Heart left ventricle (tissue), 16 donors: ENCODE measurements at regions not wholly inside any gene's neighbourhood (a gene's known extent, or its start where the extent isn't known, plus 50 kb on each side); places are given as distances from the start of the nearest gene placed in this dataset.

Experiments used
- ATAC-seq, 4 donors: fragments of 200-7000 bp; cut with Tn5 transposase; one replicate each; pipeline ENCODE4 v1.9.1; 2020 to 2022; ENCODE audit warnings: moderate library complexity in 4 of 4, mild to moderate bottlenecking in 3 of 4, moderate number of reproducible peaks in 1 of 4
- DNase-seq, 5 donors: peaks; one replicate each; pipeline ENCODE4 v3.0.0-alpha.2; 2020
- H3K27ac ChIP-seq, 12 donors: fragments of 200-600 bp; sonication (generic) in 4 of 12; one replicate each; pipeline versions ENCODE4 v1.5.0 to v1.8.0; 2016 to 2022; ENCODE audit warnings: mild to moderate bottlenecking in 2 of 12
- H3K27me3 ChIP-seq, 9 donors: fragments of 200-600 bp; sonication (generic) in 2 of 9; one replicate each; pipeline versions ENCODE4 v1.5.1 to v1.8.0; 2016 to 2022; ENCODE audit warnings: mild to moderate bottlenecking in 3 of 9
- H3K36me3 ChIP-seq, 9 donors: fragments of 200-600 bp; sonication (generic) in 2 of 9; one replicate each; pipeline versions ENCODE4 v1.5.0 to v1.8.0; 2018 to 2022; ENCODE audit warnings: mild to moderate bottlenecking in 2 of 9
- H3K4me1 ChIP-seq, 12 donors: fragments of 200-600 bp; sonication (generic) in 4 of 12; one replicate each; pipeline versions ENCODE4 v1.5.0 to v1.8.0; 2016 to 2022; ENCODE audit warnings: mild to moderate bottlenecking in 3 of 12
- H3K4me3 ChIP-seq, 12 donors: fragments of 200-600 bp; sonication (generic) in 4 of 12; one replicate each; pipeline versions ENCODE4 v1.5.0 to v1.8.0; 2017 to 2022; ENCODE audit warnings: mild to moderate bottlenecking in 9 of 12, moderate library complexity in 4 of 12
- H3K9me3 ChIP-seq, 12 donors: fragments of 200-600 bp; sonication (generic) in 4 of 12; one replicate each; pipeline versions ENCODE4 v1.5.0 to v1.8.0; 2016 to 2022; ENCODE audit warnings: mild to moderate bottlenecking in 1 of 12
- POLR2A ChIP-seq, 2 donors: fragments of 450-650 bp; IDR thresholded peaks; one replicate each; pipeline ENCODE4 v1.6.1; 2017; ENCODE audit warnings: antibody characterized with exemption in 2 of 2, mild to moderate bottlenecking in 2 of 2, moderate library complexity in 2 of 2
- WGBS, 4 donors: extraction: QIAGEN DNeasy Blood & Tissue Kit in 2 of 4; methylation state at CpG; one replicate each; pipeline versions ENCODE4 v1.1.5 to v1.1.7; 2013 to 2018; 5-methylcytosine and 5-hydroxymethylcytosine counted together
- intact Hi-C, 10 donors: fragments of 100-400 bp; cut with DNase I; formaldehyde crosslinking; loops; one replicate each; pipeline versions ENCODE4 v1.11.1 to v1.14.2; 2022
- TF ChIP-seq, protein P1 (sequence below), 12 donors: fragments of 200-600 bp; sonication (generic) in 4 of 12; IDR thresholded peaks; one replicate each; pipeline versions ENCODE4 v1.5.0 to v1.8.0; 2018 to 2022; ENCODE audit warnings: antibody characterized with exemption in 12 of 12, mild to moderate bottlenecking in 5 of 12
- donor health status: ischemic (EF 13 %, LVEDD 7.1; RV severe dilation, severe dysfunction).
- donor health status: healthy with polysubstance abuse.
- donor health status: DM: no; HTN: yes; CAD: no.
- donor health status: DM: no; HTN: no; CAD: no.
- donor health status: ischemic (EF 25% LVEDD 6.9; RV normal size, moderate dysfunction).
- donor health status: ischemic (EF 25% LVEDD 5.7; RV mildly dilated, moderate dysfunction).
- donor health status: healthy.
- donor health status: DM: yes; HTN: yes; CAD: no.
- donor health status: ischemic (EF 35%, LVEDD 5.7; RV mildly dilated, moderate dysfunction).
- donor health status: nonischemic (EF 11% LVEDD 7.7; RV severe dilation, severe dysfunction).
- donor health status: DM: yes; HTN: yes; CAD: no.
- donor health status: PGD.
- donor health status: ischemic (EF 29% LVEDD 5.4; RV normal size, mild dysfunction).
- donor health status: nonischemic (EF 23%, LVEDD 6.1; RV moderate dilation, normal function).

DNA sequence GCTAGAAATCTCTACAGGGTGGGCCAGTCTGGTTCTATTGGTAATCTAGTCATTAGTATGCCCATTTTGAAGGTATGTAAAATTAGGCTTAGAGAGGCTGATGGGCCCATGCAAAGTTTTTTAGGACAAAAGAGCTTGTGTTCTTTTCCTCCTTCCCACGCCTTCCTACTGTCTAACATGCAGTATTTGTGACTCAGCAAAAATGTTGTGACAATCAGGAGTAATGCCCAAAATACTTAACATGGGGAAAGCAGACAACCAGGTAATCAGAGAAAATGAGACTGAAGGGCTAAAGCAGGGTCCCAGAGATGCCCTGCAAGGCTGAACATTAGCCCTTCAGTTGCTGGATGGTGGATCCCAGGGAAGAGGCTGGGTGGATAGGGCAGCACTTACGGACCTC lies 437.9 kb downstream of the BCL11B start:
- 70 to 89% (median 78%) methylated on average over 2 of the region's 2 CpGs for whole genome bisulfite sequencing, 4 donors
- ATAC-seq: no peak
- TF ChIP-seq, protein P1, sequence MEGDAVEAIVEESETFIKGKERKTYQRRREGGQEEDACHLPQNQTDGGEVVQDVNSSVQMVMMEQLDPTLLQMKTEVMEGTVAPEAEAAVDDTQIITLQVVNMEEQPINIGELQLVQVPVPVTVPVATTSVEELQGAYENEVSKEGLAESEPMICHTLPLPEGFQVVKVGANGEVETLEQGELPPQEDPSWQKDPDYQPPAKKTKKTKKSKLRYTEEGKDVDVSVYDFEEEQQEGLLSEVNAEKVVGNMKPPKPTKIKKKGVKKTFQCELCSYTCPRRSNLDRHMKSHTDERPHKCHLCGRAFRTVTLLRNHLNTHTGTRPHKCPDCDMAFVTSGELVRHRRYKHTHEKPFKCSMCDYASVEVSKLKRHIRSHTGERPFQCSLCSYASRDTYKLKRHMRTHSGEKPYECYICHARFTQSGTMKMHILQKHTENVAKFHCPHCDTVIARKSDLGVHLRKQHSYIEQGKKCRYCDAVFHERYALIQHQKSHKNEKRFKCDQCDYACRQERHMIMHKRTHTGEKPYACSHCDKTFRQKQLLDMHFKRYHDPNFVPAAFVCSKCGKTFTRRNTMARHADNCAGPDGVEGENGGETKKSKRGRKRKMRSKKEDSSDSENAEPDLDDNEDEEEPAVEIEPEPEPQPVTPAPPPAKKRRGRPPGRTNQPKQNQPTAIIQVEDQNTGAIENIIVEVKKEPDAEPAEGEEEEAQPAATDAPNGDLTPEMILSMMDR (IDR thresholded peaks at IDR 0.05): no peak
- no peak for TF ChIP-seq POLR2A (IDR thresholded peaks at IDR 0.05)

DNA sequence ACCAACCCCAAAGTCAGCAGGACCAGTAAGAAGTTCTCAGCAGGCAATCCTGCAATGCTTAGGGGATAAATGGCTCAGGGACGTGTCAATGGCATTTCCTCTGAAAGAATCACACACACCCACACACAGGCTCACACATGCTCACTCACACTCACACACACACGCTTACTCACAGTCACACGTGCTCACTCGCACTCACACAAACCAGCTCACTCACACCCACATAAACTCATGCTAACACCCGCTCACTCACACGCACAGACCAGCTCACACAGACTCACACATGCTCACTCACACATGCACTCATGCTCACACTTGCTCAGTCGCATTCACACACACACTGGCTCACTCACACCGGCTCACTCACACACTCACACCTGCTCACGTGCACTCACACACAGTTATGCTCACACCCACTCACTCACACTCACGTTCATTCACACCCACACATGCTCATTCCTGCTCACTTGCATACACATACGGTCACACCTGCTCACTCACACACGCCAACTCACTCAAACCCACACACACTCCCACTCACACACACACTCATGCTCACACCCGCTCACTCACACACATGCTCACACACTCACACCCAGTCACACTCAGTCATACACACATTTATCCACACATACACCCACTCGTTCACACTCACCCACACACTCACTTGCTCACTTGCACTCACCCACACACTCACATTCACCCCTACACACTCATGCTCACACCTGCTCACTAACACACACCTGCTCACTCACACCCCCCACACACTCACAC lies 436.8 kb downstream of the BCL11B start:
- Histone ChIP-seq H3K9me3 (no peaks in the 10 kb centered on the region), H3K36me3 (no peaks in the 10 kb centered on the region), H3K4me3 (no peak overlapping the region), H3K4me1 (no peaks in the 10 kb centered on the region), H3K27ac (no peak overlapping the region), H3K27me3 (peaks cover 0 to 9% (median 0%) of the 10 kb centered on the region in 9 donors)
- TF ChIP-seq POLR2A (IDR thresholded peaks at IDR 0.05): no peak
- TF ChIP-seq, protein P1 (IDR thresholded peaks at IDR 0.05): no peak
- DNase-seq: no peak
- 84 to 88% (median 86%) methylated on average over 14 of the region's 14 CpGs for WGBS, 4 donors
- intact Hi-C loops: no loop called here
- ATAC-seq: peak in 1 of 4 donors; percentile 23

More for the DNA sequence above, 437.9 kb downstream of the BCL11B start:
- no peaks in the 10 kb centered on the region for H3K36me3 ChIP-seq
- peaks cover 0 to 11% (median 0%) of the 10 kb centered on the region in 9 donors for H3K27me3 ChIP-seq
- H3K9me3 ChIP-seq: no peaks in the 10 kb centered on the region
- intact Hi-C loops: no loop called here
- H3K27ac ChIP-seq: no peak overlapping the region
- no peak for DNase-seq
- H3K4me3 ChIP-seq: no peak overlapping the region
- no peaks in the 10 kb centered on the region for H3K4me1 ChIP-seq

DNA sequence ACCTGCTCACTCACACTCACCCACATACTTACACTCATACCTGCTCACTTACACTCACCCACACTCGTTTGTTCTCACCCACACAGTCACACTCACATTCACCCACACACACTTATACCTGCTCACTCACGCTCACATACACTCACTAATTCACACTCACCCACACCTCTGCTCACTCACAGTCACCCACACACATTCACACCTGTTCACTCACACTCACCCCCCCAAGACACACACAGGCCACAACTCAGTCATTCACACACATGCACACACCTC lies 436.2 kb downstream of the BCL11B start:
- H3K4me1 ChIP-seq: no peaks in the 10 kb centered on the region
- intact Hi-C loops: no loop called here
- no peak overlapping the region for H3K4me3 ChIP-seq
- WGBS, 4 donors: 81 to 94% (median 87%) methylated on average over 2 of the region's 2 CpGs
- ATAC-seq (peak in 1 of 4 donors; percentile 26), DNase-seq (no peak)
- H3K9me3 ChIP-seq: no peaks in the 10 kb centered on the region
- H3K36me3 ChIP-seq: no peaks in the 10 kb centered on the region
- H3K27me3 ChIP-seq: peaks cover 0 to 9% (median 0%) of the 10 kb centered on the region in 9 donors
- H3K27ac ChIP-seq: no peak overlapping the region
- TF ChIP-seq POLR2A (IDR thresholded peaks at IDR 0.05): no peak
- TF ChIP-seq, protein P1 (IDR thresholded peaks at IDR 0.05): no peak

GRCh38 chr14:98840091-98840490 lies 431.9 kb downstream of the BCL11B start:
- no peak for DNase-seq
- intact Hi-C loops: no loop called here
- no peak overlapping the region for H3K27ac ChIP-seq
- H3K36me3 ChIP-seq: no peaks in the 10 kb centered on the region
- 36 to 47% (median 44%) methylated on average over 4 of the region's 4 CpGs for WGBS, 4 donors
- ATAC-seq: no peak
- TF ChIP-seq POLR2A (IDR thresholded peaks at IDR 0.05): no peak
- TF ChIP-seq, protein P1 (IDR thresholded peaks at IDR 0.05): no peak
- H3K27me3 ChIP-seq: peaks cover 0 to 29% (median 0%) of the 10 kb centered on the region in 9 donors
- H3K4me3 ChIP-seq: no peak overlapping the region
- no peaks in the 10 kb centered on the region for H3K9me3 ChIP-seq
- no peaks in the 10 kb centered on the region for H3K4me1 ChIP-seq
